Natural killer cell (primary cell): ENCODE measurements at regions not wholly inside any gene's neighbourhood (a gene's known extent, or its start where the extent isn't known, plus 50 kb on each side); places are given as distances from the start of the nearest gene placed in this dataset.

Experiments
- ATAC-seq, 3 donors: fragments of 150-1000 bp in 2 of 3; fragments of 200-7000 bp in 1 of 3; cut with Tn5 transposase; 1 replicate in 1 of 3; 2 replicates in 2 of 3; pipeline ENCODE4 v1.10.0; 2021; ENCODE audit warnings: mild to moderate bottlenecking in 2 of 3, moderate library complexity in 2 of 3
- DNase-seq, 2 donors: peaks; one replicate each; pipeline versions ENCODE4 v3.0.0 to v3.0.0-alpha.2; 2013 to 2021; ENCODE audit warnings: mixed read lengths in 1 of 2
- H3K27ac ChIP-seq: one replicate; pipeline ENCODE4 v1.5.1; 2013; ENCODE audit warnings: mild to moderate bottlenecking, low read length
- H3K27me3 ChIP-seq: one replicate; pipeline ENCODE4 v1.6.1; 2013; ENCODE audit warnings: low read length; ENCODE audit not compliant: control insufficient read depth, insufficient read depth
- H3K36me3 ChIP-seq: one replicate; pipeline ENCODE4 v1.6.1; 2013; ENCODE audit warnings: low read length; ENCODE audit not compliant: control insufficient read depth, insufficient read depth
- H3K4me1 ChIP-seq: one replicate; pipeline ENCODE4 v1.6.1; 2013; ENCODE audit warnings: low read length; ENCODE audit not compliant: control insufficient read depth, insufficient read depth
- H3K4me3 ChIP-seq: one replicate; pipeline ENCODE4 v1.5.1; 2013; ENCODE audit warnings: low read length
- H3K9me3 ChIP-seq: one replicate; pipeline ENCODE4 v1.6.1; 2013; ENCODE audit warnings: low read length; ENCODE audit not compliant: control insufficient read depth, insufficient read depth
- H3K27ac Mint-ChIP-seq, 2 donors: one replicate each; pipeline ENCODE4 v1.8.0; 2022; ENCODE audit warnings: mild to moderate bottlenecking in 2 of 2, mixed read lengths in 2 of 2, moderate library complexity in 1 of 2
- H3K27me3 Mint-ChIP-seq, 2 donors: one replicate each; pipeline ENCODE4 v1.8.0; 2022; ENCODE audit warnings: low read depth in 2 of 2, mixed read lengths in 2 of 2
- H3K36me3 Mint-ChIP-seq: one replicate; pipeline ENCODE4 v1.8.0; 2022; ENCODE audit warnings: mixed read lengths
- H3K4me1 Mint-ChIP-seq, 2 donors: one replicate each; pipeline ENCODE4 v1.8.0; 2022; ENCODE audit warnings: mixed read lengths in 2 of 2
- H3K4me3 Mint-ChIP-seq: one replicate; pipeline ENCODE4 v1.8.0; 2022; ENCODE audit warnings: mild to moderate bottlenecking, moderate library complexity, mixed read lengths
- H3K9me3 Mint-ChIP-seq, 2 donors: one replicate each; pipeline ENCODE4 v1.8.0; 2022; ENCODE audit warnings: mixed read lengths in 2 of 2
- CTCF ChIP-seq: fragments of 200-600 bp; IDR thresholded peaks from one replicate; pipeline ENCODE4 v1.8.0; 2022; ENCODE audit warnings: antibody characterized with exemption
- WGBS: methylation state at CpG from one replicate; pipeline ENCODE4 v1.1.7; 2013; ENCODE audit warnings: missing lambda C conversion rate; ENCODE audit not compliant: insufficient coverage; 5-methylcytosine and 5-hydroxymethylcytosine counted together
- intact Hi-C: fragments of 100-400 bp; cut with micrococcal nuclease; formaldehyde crosslinking; loops from one replicate; pipeline ENCODE4 v1.14.2; 2022

- no peak overlapping the region for H3K27ac ChIP-seq
- no peaks in the 10 kb centered on the region for H3K36me3 Mint-ChIP-seq
These were observed 303.9 kb upstream of the SYT1 start for GRCh38 chr12:78560633-78561032.

GRCh38 chr12:78562368-78563205 is 302.0 kb upstream of the SYT1 start:
- Mint-ChIP-seq H3K27ac (no peak overlapping the region), H3K9me3 (peaks cover 8 to 13% of the 10 kb centered on the region in 2 donors), H3K4me1 (no peaks in the 10 kb centered on the region), H3K4me3 (no peak overlapping the region), H3K36me3 (no peaks in the 10 kb centered on the region), H3K27me3 (no peaks in the 10 kb centered on the region)
- no peak for TF ChIP-seq CTCF
- Histone ChIP-seq H3K27ac (no peak overlapping the region), H3K9me3 (no peaks in the 10 kb centered on the region), H3K4me1 (no peaks in the 10 kb centered on the region), H3K36me3 (no peaks in the 10 kb centered on the region), H3K27me3 (no peaks in the 10 kb centered on the region), H3K4me3 (no peak overlapping the region)
- no peak for DNase-seq
- no CpG with 5 or more reads among the region's 2 CpGs for WGBS
- intact Hi-C loops, result no loop called here
- no peak for ATAC-seq

More at GRCh38 chr12:78560633-78561032, 303.9 kb upstream of the SYT1 start:
- no peak for DNase-seq
- 88% methylated on average over 5 of the region's 5 CpGs for WGBS
- Mint-ChIP-seq H3K9me3 (peaks cover 11 to 13% of the 10 kb centered on the region in 2 donors), H3K4me3 (no peak overlapping the region), H3K4me1 (no peaks in the 10 kb centered on the region), H3K27ac (no peak overlapping the region), H3K27me3 (no peaks in the 10 kb centered on the region)
- Histone ChIP-seq H3K4me1 (no peaks in the 10 kb centered on the region), H3K4me3 (no peak overlapping the region), H3K9me3 (no peaks in the 10 kb centered on the region), H3K27me3 (no peaks in the 10 kb centered on the region), H3K36me3 (no peaks in the 10 kb centered on the region)
- intact Hi-C loops, result no loop called here
- no peak for TF ChIP-seq CTCF
- no peak for ATAC-seq

- Histone ChIP-seq H3K4me3 (no peak overlapping the region), H3K27me3 (no peaks in the 10 kb centered on the region), H3K27ac (no peak overlapping the region), H3K4me1 (no peaks in the 10 kb centered on the region), H3K9me3 (no peaks in the 10 kb centered on the region), H3K36me3 (no peaks in the 10 kb centered on the region)
- H3K4me1 Mint-ChIP-seq, result no peaks in the 10 kb centered on the region
- no peaks in the 10 kb centered on the region for H3K36me3 Mint-ChIP-seq
- no peak overlapping the region for H3K4me3 Mint-ChIP-seq
- ATAC-seq, result no peak
- no peak for TF ChIP-seq CTCF
- WGBS, result no CpG with 5 or more reads among the region's 3 CpGs
- no peaks in the 10 kb centered on the region for H3K27me3 Mint-ChIP-seq
- intact Hi-C loops, result no loop called here
- H3K9me3 Mint-ChIP-seq, result peaks cover 4 to 10% of the 10 kb centered on the region in 2 donors
- no peak overlapping the region for H3K27ac Mint-ChIP-seq
- DNase-seq, result no peak
These were observed 300.7 kb upstream of the SYT1 start for GRCh38 chr12:78563826-78564225.

- H3K36me3 ChIP-seq, result no peaks in the 10 kb centered on the region
- H3K4me1 Mint-ChIP-seq, result no peaks in the 10 kb centered on the region
- no peak overlapping the region for H3K4me3 ChIP-seq
- no peak for TF ChIP-seq CTCF
- peaks cover 4% of the 10 kb centered on the region for H3K9me3 ChIP-seq
- no peaks in the 10 kb centered on the region for H3K36me3 Mint-ChIP-seq
- H3K27ac Mint-ChIP-seq, result no peak overlapping the region
- intact Hi-C loops, result no loop called here
- ATAC-seq (no peak), DNase-seq (no peak)
- no peak overlapping the region for H3K4me3 Mint-ChIP-seq
- no peaks in the 10 kb centered on the region for H3K27me3 ChIP-seq
- no peak overlapping the region for H3K27ac ChIP-seq
- peaks cover 6 to 8% of the 10 kb centered on the region in 2 donors for H3K9me3 Mint-ChIP-seq
- H3K27me3 Mint-ChIP-seq, result no peaks in the 10 kb centered on the region
- 78% methylated on average over 3 of the region's 3 CpGs for WGBS
- H3K4me1 ChIP-seq, result no peaks in the 10 kb centered on the region
These were observed 298.1 kb upstream of the SYT1 start for GRCh38 chr12:78566456-78566855.
